Endothelial cell (in vitro differentiated cells): ENCODE measurements at regions not wholly inside any gene's neighbourhood (a gene's known extent, or its start where the extent isn't known, plus 50 kb on each side); places are given as distances from the start of the nearest gene placed in this dataset.

Experiments
- DNase-seq: peaks from one replicate; pipeline ENCODE4 v3.0.0; 2021; ENCODE audit warnings: low spot score
- H3K27ac Mint-ChIP-seq: one replicate; pipeline ENCODE4 v1.8.0; 2021; ENCODE audit warnings: mixed read lengths, inconsistent platforms; ENCODE audit not compliant: unreplicated experiment
- H3K27me3 Mint-ChIP-seq: one replicate; pipeline ENCODE4 v1.8.0; 2021; ENCODE audit warnings: mild to moderate bottlenecking, moderate library complexity, mixed read lengths, inconsistent platforms; ENCODE audit not compliant: unreplicated experiment
- H3K36me3 Mint-ChIP-seq: one replicate; pipeline ENCODE4 v1.8.0; 2021; ENCODE audit warnings: mild to moderate bottlenecking, low read depth, mixed read lengths, inconsistent platforms; ENCODE audit not compliant: unreplicated experiment
- H3K4me1 Mint-ChIP-seq: one replicate; pipeline ENCODE4 v1.8.0; 2021; ENCODE audit warnings: mild to moderate bottlenecking, mixed read lengths, inconsistent platforms; ENCODE audit not compliant: unreplicated experiment
- H3K4me3 Mint-ChIP-seq: one replicate; pipeline ENCODE4 v1.8.0; 2021; ENCODE audit warnings: mild to moderate bottlenecking, mixed read lengths, inconsistent platforms; ENCODE audit not compliant: unreplicated experiment
- H3K9me3 Mint-ChIP-seq: one replicate; pipeline ENCODE4 v1.8.0; 2021; ENCODE audit warnings: mixed read lengths, inconsistent platforms; ENCODE audit not compliant: unreplicated experiment
- CTCF ChIP-seq: fragments of 200-600 bp; sonication (generic); IDR thresholded peaks from one replicate; pipeline ENCODE4 v1.5.0; 2021; ENCODE audit warnings: antibody characterized with exemption; ENCODE audit not compliant: unreplicated experiment

GRCh38 chr3:68057637-68058320, 403.4 kb upstream of the SUCLG2 start:
- no peak for DNase-seq
- H3K9me3 Mint-ChIP-seq = no peaks in the 10 kb centered on the region
- H3K4me1 Mint-ChIP-seq = no peaks in the 10 kb centered on the region
- no peak for TF ChIP-seq CTCF
- no peaks in the 10 kb centered on the region for H3K36me3 Mint-ChIP-seq
- no peak overlapping the region for H3K4me3 Mint-ChIP-seq
- no peak overlapping the region for H3K27ac Mint-ChIP-seq
- no peaks in the 10 kb centered on the region for H3K27me3 Mint-ChIP-seq

GRCh38 chr3:68056556-68056955, 402.1 kb upstream of the SUCLG2 start:
- Mint-ChIP-seq H3K36me3 (no peaks in the 10 kb centered on the region), H3K9me3 (no peaks in the 10 kb centered on the region), H3K27ac (no peak overlapping the region), H3K27me3 (no peaks in the 10 kb centered on the region), H3K4me3 (no peak overlapping the region), H3K4me1 (no peaks in the 10 kb centered on the region)
- TF ChIP-seq CTCF = no peak
- no peak for DNase-seq

GRCh38 chr3:68055215-68055614, 400.8 kb upstream of the SUCLG2 start:
- Mint-ChIP-seq H3K4me1 (no peaks in the 10 kb centered on the region), H3K27ac (no peak overlapping the region), H3K36me3 (no peaks in the 10 kb centered on the region), H3K4me3 (no peak overlapping the region), H3K9me3 (no peaks in the 10 kb centered on the region), H3K27me3 (no peaks in the 10 kb centered on the region)
- no peak for DNase-seq
- TF ChIP-seq CTCF = no peak

- DNase-seq = no peak
- Mint-ChIP-seq H3K4me3 (no peak overlapping the region), H3K9me3 (no peaks in the 10 kb centered on the region), H3K27me3 (no peaks in the 10 kb centered on the region), H3K4me1 (no peaks in the 10 kb centered on the region), H3K36me3 (no peaks in the 10 kb centered on the region), H3K27ac (no peak overlapping the region)
- no peak for TF ChIP-seq CTCF
Observed at GRCh38 chr3:68049776-68050175, 395.4 kb upstream of the SUCLG2 start.

GRCh38 chr3:68045976-68046375, 391.6 kb upstream of the SUCLG2 start:
- no peaks in the 10 kb centered on the region for H3K27me3 Mint-ChIP-seq
- no peaks in the 10 kb centered on the region for H3K4me1 Mint-ChIP-seq
- H3K36me3 Mint-ChIP-seq = no peaks in the 10 kb centered on the region
- no peak overlapping the region for H3K27ac Mint-ChIP-seq
- H3K4me3 Mint-ChIP-seq = no peak overlapping the region
- TF ChIP-seq CTCF = no peak
- no peak for DNase-seq
- no peaks in the 10 kb centered on the region for H3K9me3 Mint-ChIP-seq
